ENCODE measurements at regions not wholly inside any gene's neighbourhood (a gene's known extent, or its start where the extent isn't known, plus 50 kb on each side); places are given as distances from the start of the nearest gene placed in this dataset.

GRCh38 chr16:64425381-64425780, 696.5 kb downstream of the CDH11 start:
- TF ChIP-seq, protein P1, sequence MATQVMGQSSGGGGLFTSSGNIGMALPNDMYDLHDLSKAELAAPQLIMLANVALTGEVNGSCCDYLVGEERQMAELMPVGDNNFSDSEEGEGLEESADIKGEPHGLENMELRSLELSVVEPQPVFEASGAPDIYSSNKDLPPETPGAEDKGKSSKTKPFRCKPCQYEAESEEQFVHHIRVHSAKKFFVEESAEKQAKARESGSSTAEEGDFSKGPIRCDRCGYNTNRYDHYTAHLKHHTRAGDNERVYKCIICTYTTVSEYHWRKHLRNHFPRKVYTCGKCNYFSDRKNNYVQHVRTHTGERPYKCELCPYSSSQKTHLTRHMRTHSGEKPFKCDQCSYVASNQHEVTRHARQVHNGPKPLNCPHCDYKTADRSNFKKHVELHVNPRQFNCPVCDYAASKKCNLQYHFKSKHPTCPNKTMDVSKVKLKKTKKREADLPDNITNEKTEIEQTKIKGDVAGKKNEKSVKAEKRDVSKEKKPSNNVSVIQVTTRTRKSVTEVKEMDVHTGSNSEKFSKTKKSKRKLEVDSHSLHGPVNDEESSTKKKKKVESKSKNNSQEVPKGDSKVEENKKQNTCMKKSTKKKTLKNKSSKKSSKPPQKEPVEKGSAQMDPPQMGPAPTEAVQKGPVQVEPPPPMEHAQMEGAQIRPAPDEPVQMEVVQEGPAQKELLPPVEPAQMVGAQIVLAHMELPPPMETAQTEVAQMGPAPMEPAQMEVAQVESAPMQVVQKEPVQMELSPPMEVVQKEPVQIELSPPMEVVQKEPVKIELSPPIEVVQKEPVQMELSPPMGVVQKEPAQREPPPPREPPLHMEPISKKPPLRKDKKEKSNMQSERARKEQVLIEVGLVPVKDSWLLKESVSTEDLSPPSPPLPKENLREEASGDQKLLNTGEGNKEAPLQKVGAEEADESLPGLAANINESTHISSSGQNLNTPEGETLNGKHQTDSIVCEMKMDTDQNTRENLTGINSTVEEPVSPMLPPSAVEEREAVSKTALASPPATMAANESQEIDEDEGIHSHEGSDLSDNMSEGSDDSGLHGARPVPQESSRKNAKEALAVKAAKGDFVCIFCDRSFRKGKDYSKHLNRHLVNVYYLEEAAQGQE (IDR thresholded peaks at IDR 0.05; ENCODE audit: insufficient read depth in 1 of 2, low read depth in 2 of 2, low read length in 2 of 2), result no peak
- no peak for TF ChIP-seq FOXP2 (optimal IDR thresholded peaks at IDR 0.05; ENCODE audit: borderline replicate concordance, extremely low read depth, extremely low read length, insufficient read depth)
- no peak for TF ChIP-seq SIN3A (IDR thresholded peaks at IDR 0.05; ENCODE audit: borderline replicate concordance, insufficient read depth, low read length)
- TF ChIP-seq TAF1 (IDR thresholded peaks at IDR 0.05; ENCODE audit: borderline replicate concordance, insufficient read depth, low read length), result no peak
- TF ChIP-seq POLR2AphosphoS5 (IDR thresholded peaks at IDR 0.05; ENCODE audit: low read depth, low read length), result no peak

GRCh38 chr16:64422259-64422658, 699.6 kb downstream of the CDH11 start:
- TF ChIP-seq SIN3A (IDR thresholded peaks at IDR 0.05; ENCODE audit: borderline replicate concordance, insufficient read depth, low read length), result no peak
- TF ChIP-seq, protein P1 (IDR thresholded peaks at IDR 0.05; ENCODE audit: insufficient read depth in 1 of 2, low read depth in 2 of 2, low read length in 2 of 2), result no peak

DNA sequence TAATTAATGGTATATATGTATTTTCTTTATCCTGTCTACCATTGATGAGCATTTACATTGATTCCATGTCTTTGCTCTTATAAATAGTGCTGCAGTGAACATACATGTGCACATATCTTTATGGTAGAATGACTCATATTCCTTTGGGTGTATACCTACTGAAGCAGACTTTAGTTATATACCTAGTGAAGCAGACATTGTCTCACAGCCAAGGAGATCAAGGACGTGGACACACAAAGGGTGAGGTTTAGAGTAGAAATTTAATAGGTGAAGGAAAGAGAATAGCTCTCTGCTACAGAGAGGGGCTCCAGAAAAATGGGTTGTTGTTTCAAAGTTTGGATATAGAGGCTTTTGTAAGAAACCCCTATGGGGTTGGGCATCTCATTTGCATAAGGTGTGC, 700.3 kb downstream of the CDH11 start:
- TF ChIP-seq POLR2AphosphoS5 (IDR thresholded peaks at IDR 0.05; ENCODE audit: low read depth, low read length) (no peak), TAF1 (IDR thresholded peaks at IDR 0.05; ENCODE audit: borderline replicate concordance, insufficient read depth, low read length) (no peak)
- TF ChIP-seq, protein P1 (IDR thresholded peaks at IDR 0.05; ENCODE audit: insufficient read depth in 1 of 2, low read depth in 2 of 2, low read length in 2 of 2), result no peak

DNA sequence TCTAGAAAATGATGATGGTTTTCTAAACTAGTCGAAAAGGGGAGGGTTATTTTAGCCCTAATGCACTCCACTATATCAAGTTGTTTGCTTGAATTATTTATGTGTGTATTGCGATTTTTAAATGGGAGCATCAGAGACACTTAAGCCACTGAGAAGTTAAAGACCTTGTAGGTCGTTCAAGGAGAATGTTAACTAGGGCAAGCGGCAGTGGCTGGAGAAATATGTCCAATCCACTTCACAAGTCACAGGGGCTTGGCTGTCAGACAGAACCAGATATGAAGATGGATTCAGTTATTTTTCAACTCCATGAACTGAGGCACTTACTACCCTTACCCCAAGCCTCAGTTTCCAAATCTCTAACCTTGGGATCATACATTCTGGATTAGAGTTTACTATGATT, 702.0 kb downstream of the CDH11 start:
- TF ChIP-seq SIN3A (IDR thresholded peaks at IDR 0.05; ENCODE audit: borderline replicate concordance, insufficient read depth, low read length) (no peak), POLR2AphosphoS5 (IDR thresholded peaks at IDR 0.05; ENCODE audit: low read depth, low read length) (no peak), FOXP2 (optimal IDR thresholded peaks at IDR 0.05; ENCODE audit: borderline replicate concordance, extremely low read depth, extremely low read length, insufficient read depth) (no peak), TAF1 (IDR thresholded peaks at IDR 0.05; ENCODE audit: borderline replicate concordance, insufficient read depth, low read length) (no peak)
- TF ChIP-seq, protein P1 (IDR thresholded peaks at IDR 0.05; ENCODE audit: insufficient read depth in 1 of 2, low read depth in 2 of 2, low read length in 2 of 2), result no peak

DNA sequence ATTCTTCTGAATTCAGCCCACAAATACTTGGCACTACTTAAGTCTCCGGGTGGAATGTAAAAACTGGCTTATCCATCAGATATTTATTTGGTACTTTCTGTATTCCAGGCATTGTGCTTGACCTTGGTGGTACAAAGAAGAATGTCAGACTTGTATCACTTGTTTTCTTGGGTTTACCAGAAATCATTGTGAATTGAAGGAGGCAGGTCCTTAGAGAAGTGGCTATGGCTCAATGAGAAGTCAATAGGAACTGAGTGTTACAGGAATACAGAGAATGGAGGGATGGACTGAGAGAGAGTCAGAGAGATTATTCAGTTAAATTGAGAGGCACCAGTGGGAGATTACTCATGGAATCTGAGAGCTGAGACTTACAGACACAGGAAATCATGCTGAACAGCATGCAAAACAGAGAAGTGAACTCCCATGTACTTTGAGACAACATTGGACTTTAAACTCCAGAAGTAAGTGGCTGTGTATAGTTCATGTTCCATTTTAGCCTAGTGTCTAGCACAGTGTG, 704.1 kb downstream of the CDH11 start:
- TF ChIP-seq TAF1 (IDR thresholded peaks at IDR 0.05; ENCODE audit: borderline replicate concordance, insufficient read depth, low read length), result no peak
- no peak for TF ChIP-seq POLR2AphosphoS5 (IDR thresholded peaks at IDR 0.05; ENCODE audit: low read depth, low read length)
- TF ChIP-seq FOXP2 (optimal IDR thresholded peaks at IDR 0.05; ENCODE audit: borderline replicate concordance, extremely low read depth, extremely low read length, insufficient read depth), result no peak
- no peak for TF ChIP-seq SIN3A (IDR thresholded peaks at IDR 0.05; ENCODE audit: borderline replicate concordance, insufficient read depth, low read length)
- TF ChIP-seq, protein P1 (IDR thresholded peaks at IDR 0.05; ENCODE audit: insufficient read depth in 1 of 2, low read depth in 2 of 2, low read length in 2 of 2), result no peak

Data from PFSK-1 (cell line).